ENCODE measurements at regions not wholly inside any gene's neighbourhood (a gene's known extent, or its start where the extent isn't known, plus 50 kb on each side); places are given as distances from the start of the nearest gene placed in this dataset.

DNA sequence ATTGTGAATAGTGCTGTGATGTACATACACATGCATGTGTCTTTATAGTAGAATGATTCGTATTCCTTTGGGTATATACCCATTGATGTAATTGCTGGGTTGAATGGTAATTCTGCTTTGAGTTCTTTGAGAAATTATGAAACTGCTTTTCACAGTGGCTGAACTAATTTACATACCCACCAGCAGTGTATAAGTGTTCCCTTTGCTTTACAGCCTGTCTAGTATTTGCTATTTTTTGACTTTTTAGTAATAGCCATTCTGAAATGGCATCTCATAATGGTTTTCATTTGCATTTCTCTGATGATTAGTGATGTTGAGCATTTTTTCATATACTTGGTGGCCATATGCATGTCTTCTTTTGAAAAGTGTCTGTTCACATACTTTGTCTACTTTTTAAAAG lies 54.5 kb upstream of the FAM78B start:
- H3K36me3 ChIP-seq (ENCODE audit: control insufficient read depth, insufficient read depth, low read length), result no peaks in the 10 kb centered on the region

DNA sequence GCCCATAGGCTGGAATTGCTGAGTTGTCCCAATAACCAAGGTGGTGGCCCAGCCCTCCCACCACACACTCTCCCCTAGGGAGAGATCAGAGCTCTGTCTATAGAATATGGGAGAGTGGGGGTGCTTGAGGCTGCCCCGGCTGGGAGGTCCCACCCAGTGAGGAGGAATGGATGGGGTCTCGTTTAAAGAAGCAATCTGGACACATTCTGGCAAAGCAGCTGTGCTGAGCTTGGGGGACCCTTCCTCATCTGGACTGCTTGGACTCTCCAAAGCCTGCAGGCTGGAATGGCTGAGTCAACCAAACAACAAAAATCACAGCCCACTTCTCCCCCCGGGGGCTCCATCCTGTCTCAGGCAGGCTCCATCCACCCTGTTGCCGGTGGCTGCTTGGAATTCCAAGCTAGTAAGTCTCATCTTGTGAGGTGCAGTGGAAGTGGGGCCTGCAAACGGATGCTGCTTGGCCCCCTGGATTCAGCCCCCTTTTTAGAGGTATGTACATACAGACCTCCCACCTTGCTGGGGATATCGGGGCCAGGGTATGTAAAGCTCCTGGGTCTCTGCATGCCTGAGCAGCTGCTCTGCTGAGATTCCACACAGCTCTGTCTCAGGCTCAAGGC lies 67.1 kb upstream of the FAM78B start:
- Histone ChIP-seq H3K4me3 (ENCODE audit: low read depth, low read length) (no peak overlapping the region), H3K9me3 (ENCODE audit: control insufficient read depth, insufficient read depth, low read depth, low read length) (no peaks in the 10 kb centered on the region), H3K4me1 (ENCODE audit: control insufficient read depth, insufficient read depth, low read length) (no peaks in the 10 kb centered on the region), H3K9ac (ENCODE audit: low read length) (no peak overlapping the region), H3K27me3 (ENCODE audit: control insufficient read depth, insufficient read depth, low read length) (no peaks in the 10 kb centered on the region), H3K36me3 (ENCODE audit: control insufficient read depth, insufficient read depth, low read length) (no peaks in the 10 kb centered on the region), H3K27ac (ENCODE audit: low read depth, low read length) (no peak overlapping the region)

More for the DNA sequence above, 54.5 kb upstream of the FAM78B start:
- Histone ChIP-seq H3K9me3 (ENCODE audit: control insufficient read depth, insufficient read depth, low read depth, low read length) (no peaks in the 10 kb centered on the region), H3K27ac (ENCODE audit: low read depth, low read length) (no peak overlapping the region), H3K9ac (ENCODE audit: low read length) (no peak overlapping the region), H3K27me3 (ENCODE audit: control insufficient read depth, insufficient read depth, low read length) (no peaks in the 10 kb centered on the region), H3K4me1 (ENCODE audit: control insufficient read depth, insufficient read depth, low read length) (no peaks in the 10 kb centered on the region), H3K4me3 (ENCODE audit: low read depth, low read length) (no peak overlapping the region)

DNA sequence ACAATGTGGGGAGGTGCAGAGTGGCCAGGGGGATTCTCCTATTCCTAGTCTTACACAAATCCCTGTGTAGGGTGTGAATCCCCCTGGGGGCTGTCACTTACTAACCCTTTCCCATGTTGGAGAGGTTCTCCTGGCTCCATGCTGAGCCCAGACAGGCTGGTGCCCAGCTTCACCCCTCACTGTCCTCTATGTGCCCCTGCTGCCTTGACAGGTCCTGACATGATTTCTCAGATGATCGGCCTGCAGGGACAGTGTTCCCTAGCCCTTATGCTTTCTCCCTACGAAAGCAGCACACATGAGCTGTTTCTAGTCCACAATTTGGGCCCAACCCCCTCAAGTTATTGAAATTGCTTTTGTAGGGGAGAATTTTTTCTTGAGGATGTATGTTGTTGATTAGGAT lies 68.9 kb upstream of the FAM78B start:
- Histone ChIP-seq H3K4me1 (ENCODE audit: control insufficient read depth, insufficient read depth, low read length) (no peaks in the 10 kb centered on the region), H3K9me3 (ENCODE audit: control insufficient read depth, insufficient read depth, low read depth, low read length) (no peaks in the 10 kb centered on the region), H3K27me3 (ENCODE audit: control insufficient read depth, insufficient read depth, low read length) (no peaks in the 10 kb centered on the region), H3K36me3 (ENCODE audit: control insufficient read depth, insufficient read depth, low read length) (no peaks in the 10 kb centered on the region), H3K4me3 (ENCODE audit: low read depth, low read length) (no peak overlapping the region), H3K9ac (ENCODE audit: low read length) (no peak overlapping the region), H3K27ac (ENCODE audit: low read depth, low read length) (no peak overlapping the region)

DNA sequence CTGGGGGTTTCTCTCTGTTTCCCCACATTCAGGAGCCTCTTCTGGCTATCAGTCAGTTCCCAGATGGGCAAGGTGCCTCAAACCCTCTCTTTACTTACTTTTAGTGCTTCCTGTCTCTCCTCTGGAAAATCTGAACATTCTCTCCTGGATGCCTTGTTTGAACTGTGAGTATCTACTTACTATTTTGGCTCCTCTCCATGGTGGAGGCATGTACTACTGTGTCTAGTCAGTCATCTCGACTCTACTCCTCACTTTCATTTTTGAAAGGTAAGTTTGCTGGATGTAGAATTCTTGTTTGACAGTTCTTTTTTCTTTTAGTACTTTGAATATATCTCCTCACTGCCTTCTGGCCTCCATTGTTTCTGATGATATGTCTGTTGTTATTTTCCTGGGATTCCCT lies 70.9 kb upstream of the FAM78B start:
- Histone ChIP-seq H3K9ac (ENCODE audit: low read length) (no peak overlapping the region), H3K4me3 (ENCODE audit: low read depth, low read length) (no peak overlapping the region), H3K27me3 (ENCODE audit: control insufficient read depth, insufficient read depth, low read length) (no peaks in the 10 kb centered on the region), H3K9me3 (ENCODE audit: control insufficient read depth, insufficient read depth, low read depth, low read length) (no peaks in the 10 kb centered on the region), H3K4me1 (ENCODE audit: control insufficient read depth, insufficient read depth, low read length) (no peaks in the 10 kb centered on the region), H3K36me3 (ENCODE audit: control insufficient read depth, insufficient read depth, low read length) (no peaks in the 10 kb centered on the region), H3K27ac (ENCODE audit: low read depth, low read length) (no peak overlapping the region)

DNA sequence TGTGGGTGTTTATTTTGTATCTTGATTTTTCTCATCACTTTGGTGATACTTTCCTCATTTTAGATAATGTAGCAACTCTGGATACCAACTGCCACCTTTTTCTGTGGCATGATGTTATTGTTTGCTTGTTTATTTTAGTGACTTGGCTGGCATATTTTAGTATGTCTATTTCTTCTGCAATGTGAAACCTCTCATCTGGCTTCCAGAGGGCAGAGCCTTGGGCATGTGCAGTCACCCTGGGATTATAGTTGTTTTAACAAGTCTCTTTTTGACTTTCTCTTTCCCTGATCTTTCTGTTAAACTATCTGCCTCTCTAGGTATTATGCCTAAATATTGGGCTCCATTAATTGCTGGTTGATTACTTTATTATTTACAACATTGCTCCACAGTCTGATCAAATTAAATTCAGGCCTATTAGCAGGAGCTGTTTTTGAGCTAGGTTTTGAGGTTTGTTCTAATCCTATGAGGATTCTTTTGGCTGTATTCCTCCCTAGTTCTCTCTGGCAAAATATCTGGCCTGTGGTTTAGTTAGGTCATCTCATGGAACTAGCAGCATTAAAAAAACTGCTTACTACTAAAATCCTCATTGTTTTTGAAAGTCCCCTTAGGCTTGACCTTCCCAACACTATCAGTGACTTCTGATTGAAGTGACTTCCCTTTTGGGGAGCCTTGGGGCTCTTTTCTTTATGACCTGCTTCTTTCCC lies 86.4 kb upstream of the FAM78B start:
- Histone ChIP-seq H3K27me3 (ENCODE audit: control insufficient read depth, insufficient read depth, low read length) (no peaks in the 10 kb centered on the region), H3K27ac (ENCODE audit: low read depth, low read length) (no peak overlapping the region), H3K4me3 (ENCODE audit: low read depth, low read length) (no peak overlapping the region), H3K36me3 (ENCODE audit: control insufficient read depth, insufficient read depth, low read length) (no peaks in the 10 kb centered on the region), H3K4me1 (ENCODE audit: control insufficient read depth, insufficient read depth, low read length) (no peaks in the 10 kb centered on the region), H3K9me3 (ENCODE audit: control insufficient read depth, insufficient read depth, low read depth, low read length) (peaks cover 16% of the 10 kb centered on the region; the same call in 1 of the 2 replicates), H3K9ac (ENCODE audit: low read length) (no peak overlapping the region)

DNA sequence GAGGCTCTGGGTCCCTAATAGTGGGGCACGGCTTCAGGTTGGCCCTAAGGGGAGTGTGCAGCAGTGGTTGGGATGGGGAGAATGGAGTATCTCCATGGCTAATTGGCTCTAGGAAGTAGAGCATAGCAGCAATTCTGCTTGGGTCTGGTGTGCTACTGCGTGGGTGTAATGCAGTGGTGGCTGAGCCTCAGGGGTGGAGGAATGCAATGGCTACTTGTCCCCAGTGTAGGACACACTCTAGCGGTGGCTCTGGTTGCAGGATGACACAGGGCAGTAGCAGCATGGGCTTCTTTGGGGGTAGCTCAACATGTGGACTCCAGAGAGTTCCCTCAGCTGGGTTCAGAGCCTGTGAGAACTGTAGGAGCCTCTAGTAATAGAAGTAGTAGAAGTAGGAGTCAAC lies 91.2 kb upstream of the FAM78B start:
- H3K4me3 ChIP-seq (ENCODE audit: low read depth, low read length), result no peak overlapping the region
- H3K9me3 ChIP-seq (ENCODE audit: control insufficient read depth, insufficient read depth, low read depth, low read length), result peaks cover 2% of the 10 kb centered on the region; the same call in 1 of the 2 replicates
- no peaks in the 10 kb centered on the region for H3K36me3 ChIP-seq (ENCODE audit: control insufficient read depth, insufficient read depth, low read length)
- no peaks in the 10 kb centered on the region for H3K4me1 ChIP-seq (ENCODE audit: control insufficient read depth, insufficient read depth, low read length)
- H3K27me3 ChIP-seq (ENCODE audit: control insufficient read depth, insufficient read depth, low read length), result no peaks in the 10 kb centered on the region
- H3K27ac ChIP-seq (ENCODE audit: low read depth, low read length), result no peak overlapping the region
- no peak overlapping the region for H3K9ac ChIP-seq (ENCODE audit: low read length)

DNA sequence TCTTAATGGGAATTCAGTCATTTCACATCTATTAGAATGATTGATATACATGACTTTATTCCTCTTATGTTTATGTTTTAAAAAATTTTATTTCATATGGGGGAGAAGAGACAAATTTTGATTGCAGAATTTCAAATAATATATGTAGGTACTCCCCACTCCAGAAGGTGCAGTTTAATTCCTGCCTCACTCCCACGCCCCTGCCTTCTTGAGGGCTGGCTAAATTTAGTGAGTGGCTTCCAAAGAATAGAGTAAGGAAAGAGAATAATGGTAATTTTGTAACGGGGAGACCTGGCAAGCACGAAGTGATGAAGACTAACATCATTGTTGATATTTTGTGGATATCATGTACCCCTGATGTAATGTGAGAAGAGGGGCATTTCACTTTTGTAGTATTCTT lies 94.7 kb upstream of the FAM78B start:
- Histone ChIP-seq H3K4me3 (ENCODE audit: low read depth, low read length) (no peak overlapping the region), H3K27ac (ENCODE audit: low read depth, low read length) (no peak overlapping the region), H3K9ac (ENCODE audit: low read length) (no peak overlapping the region), H3K27me3 (ENCODE audit: control insufficient read depth, insufficient read depth, low read length) (no peaks in the 10 kb centered on the region), H3K36me3 (ENCODE audit: control insufficient read depth, insufficient read depth, low read length) (no peaks in the 10 kb centered on the region), H3K4me1 (ENCODE audit: control insufficient read depth, insufficient read depth, low read length) (no peaks in the 10 kb centered on the region), H3K9me3 (ENCODE audit: control insufficient read depth, insufficient read depth, low read depth, low read length) (no peaks in the 10 kb centered on the region)

DNA sequence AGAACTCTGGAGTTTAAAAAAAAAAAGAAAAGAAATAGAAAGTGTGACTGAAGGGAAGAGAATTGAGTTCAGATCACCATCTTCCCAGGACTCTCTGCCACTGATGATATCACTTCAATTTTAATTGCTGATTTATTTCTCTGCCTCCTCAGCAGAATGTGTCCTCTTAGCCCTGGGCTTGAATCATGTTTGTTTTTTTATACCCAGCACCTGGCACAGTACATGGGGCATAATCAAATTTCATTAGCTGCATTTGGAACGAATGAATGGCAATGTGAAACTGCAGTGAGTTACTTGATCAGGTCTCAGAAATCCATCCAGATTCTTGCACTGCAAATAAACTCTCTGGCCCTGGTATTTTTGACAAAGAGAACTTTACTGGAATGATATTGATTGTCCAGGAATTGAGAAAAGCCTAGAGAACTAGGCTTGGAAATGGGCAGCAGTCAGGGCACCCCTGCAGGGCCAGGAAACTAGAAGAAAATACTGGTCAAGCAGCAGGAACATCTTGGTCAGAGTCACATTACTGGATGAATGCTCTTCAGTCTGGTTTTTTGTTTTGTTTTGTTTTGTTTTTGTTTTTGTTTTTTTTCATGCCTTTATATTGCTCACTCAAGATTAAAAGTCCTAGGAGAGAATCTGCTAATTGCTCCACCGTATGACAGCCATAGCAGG lies 103.8 kb upstream of the FAM78B start:
- Histone ChIP-seq H3K36me3 (ENCODE audit: control insufficient read depth, insufficient read depth, low read length) (no peaks in the 10 kb centered on the region), H3K4me1 (ENCODE audit: control insufficient read depth, insufficient read depth, low read length) (peaks cover 5% of the 10 kb centered on the region; the same call in 1 of the 2 replicates), H3K9ac (ENCODE audit: low read length) (no peak overlapping the region), H3K9me3 (ENCODE audit: control insufficient read depth, insufficient read depth, low read depth, low read length) (no peaks in the 10 kb centered on the region), H3K27ac (ENCODE audit: low read depth, low read length) (no peak overlapping the region), H3K27me3 (ENCODE audit: control insufficient read depth, insufficient read depth, low read length) (no peaks in the 10 kb centered on the region), H3K4me3 (ENCODE audit: low read depth, low read length) (no peak overlapping the region)

DNA sequence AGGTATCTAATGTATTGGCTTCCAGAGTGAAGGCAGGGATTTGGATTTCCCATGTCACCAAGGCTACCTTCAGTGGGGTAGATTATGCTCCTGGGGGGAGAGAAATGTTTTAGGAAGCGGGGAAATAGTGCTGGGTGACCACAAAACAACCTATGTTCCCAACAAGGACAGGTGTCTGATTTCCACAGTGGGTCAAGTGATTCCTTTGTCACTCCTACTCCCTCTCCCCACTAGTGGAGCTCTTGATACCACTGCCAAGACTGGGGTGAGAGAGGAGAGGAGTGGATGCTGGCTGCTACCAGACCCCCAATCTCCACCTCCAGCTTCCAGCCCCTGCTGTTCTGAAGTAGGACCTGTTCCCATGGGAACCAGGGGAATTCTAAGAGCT lies 104.3 kb upstream of the FAM78B start:
- Histone ChIP-seq H3K27me3 (ENCODE audit: control insufficient read depth, insufficient read depth, low read length) (no peaks in the 10 kb centered on the region), H3K4me1 (ENCODE audit: control insufficient read depth, insufficient read depth, low read length) (peaks cover 5% of the 10 kb centered on the region; the same call in 1 of the 2 replicates), H3K4me3 (ENCODE audit: low read depth, low read length) (no peak overlapping the region), H3K27ac (ENCODE audit: low read depth, low read length) (no peak overlapping the region), H3K36me3 (ENCODE audit: control insufficient read depth, insufficient read depth, low read length) (no peaks in the 10 kb centered on the region), H3K9ac (ENCODE audit: low read length) (no peak overlapping the region), H3K9me3 (ENCODE audit: control insufficient read depth, insufficient read depth, low read depth, low read length) (no peaks in the 10 kb centered on the region; the same call in 1 of the 2 replicates)

DNA sequence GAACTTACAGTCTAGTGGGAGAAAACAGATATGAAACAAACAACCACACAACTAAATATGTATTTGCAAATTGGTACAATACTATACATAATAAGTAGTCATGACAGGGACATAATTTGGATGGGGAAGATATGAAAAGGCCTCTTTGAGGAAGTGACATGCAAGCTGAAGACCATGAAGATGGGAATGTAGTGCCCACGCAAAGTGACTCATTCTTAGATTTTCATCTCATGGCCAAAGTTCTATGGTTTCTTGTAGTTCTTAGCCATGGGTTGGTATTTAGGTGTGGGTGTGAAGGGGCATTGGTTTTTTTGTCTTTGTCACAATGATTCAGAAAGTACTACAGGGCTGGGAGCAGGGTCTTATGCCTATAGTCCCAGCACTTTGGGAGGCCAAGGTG lies 105.4 kb upstream of the FAM78B start:
- Histone ChIP-seq H3K9me3 (ENCODE audit: control insufficient read depth, insufficient read depth, low read depth, low read length) (no peaks in the 10 kb centered on the region; the same call in 1 of the 2 replicates), H3K27me3 (ENCODE audit: control insufficient read depth, insufficient read depth, low read length) (no peaks in the 10 kb centered on the region), H3K4me1 (ENCODE audit: control insufficient read depth, insufficient read depth, low read length) (peaks cover 5% of the 10 kb centered on the region; the same call in 1 of the 2 replicates), H3K27ac (ENCODE audit: low read depth, low read length) (no peak overlapping the region), H3K36me3 (ENCODE audit: control insufficient read depth, insufficient read depth, low read length) (no peaks in the 10 kb centered on the region), H3K4me3 (ENCODE audit: low read depth, low read length) (no peak overlapping the region), H3K9ac (ENCODE audit: low read length) (no peak overlapping the region)

DNA sequence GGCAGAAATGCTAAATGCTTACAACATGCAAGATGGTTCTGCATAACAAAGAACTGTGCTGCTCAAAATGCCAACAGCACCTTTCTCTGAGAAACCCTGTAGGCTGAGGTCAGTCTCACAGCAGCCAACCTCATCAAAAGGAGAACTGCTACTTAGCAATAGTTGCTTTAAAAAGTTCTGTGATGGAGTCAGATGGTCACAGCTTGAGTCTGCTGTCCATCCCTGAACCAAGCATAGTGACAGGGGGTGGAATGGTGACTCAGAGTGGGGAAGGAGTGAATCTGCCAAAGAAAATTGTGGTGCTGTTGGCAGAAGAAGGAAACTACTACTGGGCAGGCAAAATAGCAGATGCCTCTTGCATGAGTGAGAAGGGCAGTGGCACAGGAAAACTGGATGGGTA lies 106.0 kb upstream of the FAM78B start:
- Histone ChIP-seq H3K9ac (ENCODE audit: low read length) (no peak overlapping the region), H3K27me3 (ENCODE audit: control insufficient read depth, insufficient read depth, low read length) (no peaks in the 10 kb centered on the region), H3K27ac (ENCODE audit: low read depth, low read length) (no peak overlapping the region), H3K36me3 (ENCODE audit: control insufficient read depth, insufficient read depth, low read length) (no peaks in the 10 kb centered on the region), H3K4me3 (ENCODE audit: low read depth, low read length) (no peak overlapping the region), H3K9me3 (ENCODE audit: control insufficient read depth, insufficient read depth, low read depth, low read length) (no peaks in the 10 kb centered on the region; the same call in 1 of the 2 replicates), H3K4me1 (ENCODE audit: control insufficient read depth, insufficient read depth, low read length) (peaks cover 5% of the 10 kb centered on the region; the same call in 1 of the 2 replicates)

Data from HUES6 (cell line).